ENCODE measurements at regions not wholly inside any gene's neighbourhood (a gene's known extent, or its start where the extent isn't known, plus 50 kb on each side); places are given as distances from the start of the nearest gene placed in this dataset.

GRCh38 chr5:154673506-154673905 lies 81.7 kb upstream of the LARP1 start:
- TF ChIP-seq CTCF (IDR thresholded peaks at IDR 0.05): no peak
- no peak for TF ChIP-seq REST (IDR thresholded peaks at IDR 0.05; ENCODE audit: insufficient read depth in 1 of 2, low read depth in 2 of 2, low read length in 1 of 2)
- no peak for TF ChIP-seq POLR2AphosphoS5 (IDR thresholded peaks at IDR 0.05; ENCODE audit: low read depth, low read length)
- TF ChIP-seq TCF7L2 (IDR thresholded peaks at IDR 0.05; ENCODE audit: low read depth, low read length): no peak
- no peak for TF ChIP-seq SIN3A (IDR thresholded peaks at IDR 0.05; ENCODE audit: borderline replicate concordance, insufficient read depth, low read depth, low read length)
